Endodermal cell (in vitro differentiated cells): ENCODE measurements at regions not wholly inside any gene's neighbourhood (a gene's known extent, or its start where the extent isn't known, plus 50 kb on each side); places are given as distances from the start of the nearest gene placed in this dataset.

Source experiments
- DNase-seq: peaks from one replicate; pipeline ENCODE4 v3.0.0-alpha.2; 2017
- H3K27ac ChIP-seq: 2 replicates; pipeline ENCODE4 v1.5.1; 2013; ENCODE audit warnings: mild to moderate bottlenecking, low read depth, low read length, moderate library complexity
- H3K27me3 ChIP-seq: 2 replicates; pipeline ENCODE4 v1.6.1; 2013; ENCODE audit warnings: mild to moderate bottlenecking, low read length, moderate library complexity; ENCODE audit not compliant: insufficient read depth, control insufficient read depth, poor library complexity, severe bottlenecking
- H3K36me3 ChIP-seq: 2 replicates; pipeline ENCODE4 v1.7.0; 2013; ENCODE audit warnings: mild to moderate bottlenecking, low read length, moderate library complexity; ENCODE audit not compliant: control insufficient read depth, insufficient read depth
- H3K4me1 ChIP-seq: one replicate; pipeline ENCODE4 v1.7.0; 2013; ENCODE audit warnings: low read length; ENCODE audit not compliant: control insufficient read depth, insufficient read depth
- H3K4me3 ChIP-seq: 2 replicates; pipeline ENCODE4 v1.5.1; 2013; ENCODE audit warnings: mild to moderate bottlenecking, low read length, moderate library complexity
- H3K9ac ChIP-seq: 2 replicates; pipeline ENCODE4 v1.6.1; 2013; ENCODE audit warnings: mild to moderate bottlenecking, low read length, moderate library complexity; ENCODE audit not compliant: poor library complexity, severe bottlenecking; ENCODE audit errors: extremely low read depth
- H3K9me3 ChIP-seq: 2 replicates; pipeline ENCODE4 v1.6.1; 2013; ENCODE audit warnings: mild to moderate bottlenecking, low read length, moderate library complexity; ENCODE audit not compliant: control insufficient read depth
- H3K27ac Mint-ChIP-seq: 2 replicates; pipeline ENCODE4 v1.8.0; 2020; ENCODE audit warnings: mixed read lengths
- H3K27me3 Mint-ChIP-seq: 2 replicates; pipeline ENCODE4 v1.8.0; 2021; ENCODE audit warnings: mild to moderate bottlenecking, mixed read lengths; ENCODE audit not compliant: insufficient read depth
- H3K36me3 Mint-ChIP-seq: 2 replicates; pipeline ENCODE4 v1.8.0; 2020; ENCODE audit warnings: low read depth, mixed read lengths
- H3K4me1 Mint-ChIP-seq: 2 replicates; pipeline ENCODE4 v1.8.0; 2020; ENCODE audit warnings: mixed read lengths
- H3K4me3 Mint-ChIP-seq: 2 replicates; pipeline ENCODE4 v1.8.0; 2020; ENCODE audit warnings: mild to moderate bottlenecking, moderate library complexity, mixed read lengths
- H3K9me3 Mint-ChIP-seq: 2 replicates; pipeline ENCODE4 v1.8.0; 2020; ENCODE audit warnings: mild to moderate bottlenecking, mixed read lengths
- CTCF ChIP-seq: fragments of 200-600 bp; sonication (generic); conservative IDR thresholded peaks from 2 replicates; pipeline ENCODE4 v1.5.0; 2021; ENCODE audit warnings: antibody characterized with exemption, mild to moderate bottlenecking
- WGBS, 2 experiments: methylation state at CpG; one replicate each; pipeline versions ENCODE4 v1.1.5 to v1.1.7; 2013; ENCODE audit warnings: missing lambda C conversion rate in 2 of 2, mixed read lengths in 1 of 2; ENCODE audit not compliant: insufficient coverage in 1 of 2, insufficient read length in 1 of 2; 5-methylcytosine and 5-hydroxymethylcytosine counted together

GRCh38 chr7:67983486-67983885 is 986.9 kb downstream of the TYW1 start:
- no peaks in the 10 kb centered on the region for H3K27me3 Mint-ChIP-seq
- Histone ChIP-seq H3K9ac (no peak overlapping the region), H3K4me1 (peaks cover 4% of the 10 kb centered on the region), H3K4me3 (no peak overlapping the region), H3K27ac (no peak overlapping the region), H3K9me3 (peaks cover 20% of the 10 kb centered on the region), H3K36me3 (no peaks in the 10 kb centered on the region), H3K27me3 (no peaks in the 10 kb centered on the region)
- DNase-seq, result no peak
- no peak overlapping the region for H3K27ac Mint-ChIP-seq
- peaks cover 14% of the 10 kb centered on the region for H3K9me3 Mint-ChIP-seq
- 88 to 96% methylated on average over 1 of the region's 1 CpG for WGBS, 2 experiments
- no peak overlapping the region for H3K4me3 Mint-ChIP-seq
- no peaks in the 10 kb centered on the region for H3K36me3 Mint-ChIP-seq
- peaks cover 8% of the 10 kb centered on the region for H3K4me1 Mint-ChIP-seq
- TF ChIP-seq CTCF, result no peak

GRCh38 chr7:67984326-67984725 is 987.7 kb downstream of the TYW1 start:
- Mint-ChIP-seq H3K27me3 (no peaks in the 10 kb centered on the region), H3K4me3 (no peak overlapping the region), H3K9me3 (peaks cover 14% of the 10 kb centered on the region), H3K4me1 (peaks cover 11% of the 10 kb centered on the region), H3K27ac (no peak overlapping the region), H3K36me3 (no peaks in the 10 kb centered on the region)
- DNase-seq, result no peak
- 89 to 96% methylated on average over 3 to 4 of the region's 4 CpGs for WGBS, 2 experiments
- H3K27ac ChIP-seq, result no peak overlapping the region
- no peak overlapping the region for H3K9ac ChIP-seq
- no peak for TF ChIP-seq CTCF
- no peaks in the 10 kb centered on the region for H3K27me3 ChIP-seq
- H3K36me3 ChIP-seq, result no peaks in the 10 kb centered on the region
- H3K4me1 ChIP-seq, result peaks cover 4% of the 10 kb centered on the region
- peaks cover 13% of the 10 kb centered on the region for H3K9me3 ChIP-seq
- H3K4me3 ChIP-seq, result no peak overlapping the region

DNA sequence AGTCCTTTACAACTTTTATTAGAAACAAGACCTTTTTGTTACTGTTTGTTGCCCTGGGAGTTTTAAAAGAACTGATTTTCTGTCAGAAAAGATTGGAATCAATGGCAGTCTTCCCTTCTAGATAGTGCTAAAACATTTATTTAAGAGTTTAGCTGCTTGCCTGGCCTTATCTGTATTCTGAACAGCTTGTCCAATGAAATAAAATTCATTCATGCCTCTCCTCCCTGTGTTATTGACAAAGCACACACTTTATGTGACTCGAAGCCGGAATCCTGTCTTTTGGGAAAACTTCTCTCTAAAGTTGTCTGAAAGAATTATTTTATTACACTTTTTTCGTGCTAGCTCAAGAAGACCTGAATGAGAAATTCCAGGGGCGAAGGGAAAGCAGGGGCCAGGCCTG is 992.5 kb downstream of the TYW1 start:
- Mint-ChIP-seq H3K36me3 (no peaks in the 10 kb centered on the region), H3K4me1 (peaks cover 4% of the 10 kb centered on the region), H3K9me3 (no peaks in the 10 kb centered on the region), H3K4me3 (no peak overlapping the region), H3K27ac (no peak overlapping the region), H3K27me3 (no peaks in the 10 kb centered on the region)
- Histone ChIP-seq H3K9ac (no peak overlapping the region), H3K4me1 (no peaks in the 10 kb centered on the region), H3K27me3 (no peaks in the 10 kb centered on the region), H3K4me3 (no peak overlapping the region), H3K9me3 (no peaks in the 10 kb centered on the region), H3K36me3 (no peaks in the 10 kb centered on the region), H3K27ac (no peak overlapping the region)
- no peak for TF ChIP-seq CTCF
- DNase-seq, result no peak
- 78 to 100% methylated on average over 3 to 4 of the region's 4 CpGs for WGBS, 2 experiments
